NCI-H1092 (cell line): ENCODE measurements at regions not wholly inside any gene's neighbourhood (a gene's known extent, or its start where the extent isn't known, plus 50 kb on each side); places are given as distances from the start of the nearest gene placed in this dataset.
"Not testable (repeated sequence)": the region's sequence is repeated elsewhere in the genome, so short reads cannot be mapped to it uniquely, and the experiment has no call there.

Experiments used
- DNase-seq: peaks from one replicate; lab custom pipeline; 2025; lab: John Stamatoyannopoulos, UW

GRCh38 chr21:25240974-25241373 is 366.3 kb downstream of the MRPL39 start:
- DNase-seq, result no peak

DNA sequence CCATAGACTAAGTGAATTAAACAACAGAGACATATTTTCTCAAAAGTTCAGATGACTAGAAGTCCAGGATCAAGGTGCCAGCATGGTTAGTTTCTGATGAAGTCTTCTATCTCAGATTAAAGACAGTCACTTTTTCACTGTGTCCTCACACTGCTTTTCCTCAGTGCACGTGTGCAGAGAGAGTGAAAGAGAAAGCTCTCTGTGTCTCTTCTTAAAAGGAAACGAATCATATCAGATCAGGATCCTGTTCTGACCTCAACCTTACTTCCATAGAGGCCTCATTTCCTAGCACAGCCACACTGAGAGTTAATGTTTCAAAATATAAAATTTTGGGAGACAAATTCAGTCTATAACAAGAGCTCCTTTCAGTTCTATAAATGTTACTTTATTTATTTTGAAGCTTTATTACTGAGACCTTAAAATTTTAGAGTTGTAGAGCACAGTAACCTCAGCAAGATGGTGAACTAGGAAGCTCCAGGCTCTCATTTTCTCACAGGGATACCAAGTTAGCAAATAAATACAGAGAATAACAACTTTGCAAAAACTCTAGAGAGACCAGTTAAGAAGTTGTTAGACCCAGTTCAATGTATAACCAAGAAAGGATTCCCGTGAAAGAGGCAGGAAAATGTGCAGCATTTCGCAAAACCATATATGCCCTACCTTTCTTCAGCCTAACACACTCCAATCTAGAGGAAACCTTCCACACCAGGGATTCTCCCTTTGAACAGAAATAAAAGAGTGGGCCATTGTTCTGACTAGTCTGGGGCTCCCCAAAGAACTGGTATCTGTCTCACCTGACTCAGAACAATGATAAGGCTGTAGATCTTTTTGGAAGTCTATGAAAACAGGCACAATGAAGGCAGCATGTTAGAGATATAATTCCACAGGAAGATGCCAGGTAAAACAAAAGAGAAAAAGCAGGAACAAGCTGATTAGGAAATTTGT is 372.2 kb downstream of the MRPL39 start:
- no peak for DNase-seq

DNA sequence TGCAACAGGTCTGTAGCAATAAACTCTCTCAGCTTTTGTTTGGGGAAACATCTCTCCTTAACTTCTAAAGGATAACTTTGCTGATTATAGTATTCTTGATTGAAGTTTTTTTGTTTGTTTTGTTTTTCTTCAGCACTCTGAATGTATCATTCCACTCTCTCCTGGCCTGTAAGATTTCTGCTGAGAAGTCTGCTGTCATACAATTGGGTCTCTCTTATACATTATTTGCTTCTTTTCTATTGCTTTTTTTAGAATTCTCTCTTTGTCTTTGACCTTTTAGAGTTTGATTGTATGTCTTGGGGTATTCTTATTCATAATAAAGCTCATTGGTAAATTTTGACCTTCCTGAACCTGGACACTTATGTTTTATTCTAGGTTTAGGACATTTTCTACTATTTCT is 386.3 kb downstream of the MRPL39 start:
- DNase-seq, result no peak

- DNase-seq, result no peak
Measured at GRCh38 chr21:25220169-25220568, 387.1 kb downstream of the MRPL39 start.

- no peak for DNase-seq
Measured at GRCh38 chr21:25215698-25216384, 391.4 kb downstream of the MRPL39 start.

- no peak for DNase-seq
Measured at GRCh38 chr21:25214676-25215075, 392.6 kb downstream of the MRPL39 start.

DNA sequence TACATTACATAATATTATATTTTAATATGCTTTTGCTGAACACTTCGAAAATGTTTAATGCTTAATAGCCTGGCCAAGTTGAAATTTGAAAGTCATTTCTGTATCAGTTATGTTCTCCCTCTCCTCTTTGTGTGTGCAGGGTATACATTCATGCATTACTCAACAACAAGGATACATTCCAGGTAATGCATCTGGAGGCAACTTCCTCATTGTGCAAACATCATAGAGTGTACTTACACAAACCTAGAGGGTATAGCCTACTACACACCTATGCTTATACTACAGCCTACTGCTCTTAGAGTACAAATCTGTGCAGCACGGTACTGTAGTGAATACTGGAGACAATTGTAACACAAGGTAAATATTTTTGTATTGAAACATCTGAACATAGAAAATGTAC is 407.3 kb downstream of the MRPL39 start:
- DNase-seq, result no peak

- no peak for DNase-seq
Measured at GRCh38 chr21:25191141-25191540, 416.1 kb downstream of the MRPL39 start.

DNA sequence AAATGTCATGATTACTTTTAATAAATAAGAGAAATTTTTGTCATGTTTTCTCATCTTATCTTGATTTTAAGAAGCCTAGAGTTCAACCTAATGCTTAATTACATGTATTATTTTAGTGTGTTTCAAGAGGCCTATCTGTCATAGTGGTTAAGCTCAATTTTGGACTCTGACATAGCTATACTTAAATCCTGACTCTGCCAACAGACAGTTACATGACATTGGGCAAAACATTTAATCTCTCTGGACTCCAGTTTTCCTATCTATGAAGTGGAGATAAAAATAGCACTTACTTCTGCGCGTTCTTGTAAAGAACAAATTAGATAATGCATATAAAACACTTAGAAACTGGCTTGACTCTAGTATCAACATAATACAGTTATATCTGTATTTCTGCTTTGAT is 417.8 kb downstream of the MRPL39 start:
- no peak for DNase-seq

- DNase-seq, result no peak
Measured at GRCh38 chr21:25188677-25189079, 418.6 kb downstream of the MRPL39 start.

DNA sequence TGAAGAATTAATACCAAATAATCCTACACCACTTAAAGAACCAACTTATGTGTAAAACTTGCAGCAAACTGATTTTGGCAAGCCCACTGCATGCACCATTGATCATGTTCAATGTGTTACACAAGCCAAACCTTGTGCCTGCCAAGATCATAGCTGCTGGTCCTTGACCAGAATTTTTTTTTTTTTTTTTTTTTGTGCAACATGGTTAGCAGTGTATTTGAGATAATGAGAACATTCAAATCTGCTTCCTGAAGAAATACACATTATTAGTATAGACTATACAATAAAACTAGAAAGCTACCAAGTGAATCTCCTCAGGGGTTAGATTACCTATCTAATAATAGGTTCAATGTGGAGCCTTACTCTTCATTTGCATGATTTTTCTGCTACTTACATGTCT is 421.0 kb downstream of the MRPL39 start:
- no peak for DNase-seq

GRCh38 chr21:25183577-25183976 is 423.7 kb downstream of the MRPL39 start:
- DNase-seq, result no peak

- DNase-seq, result not testable (repeated sequence)
Measured at GRCh38 chr21:25181690-25182089, 425.6 kb downstream of the MRPL39 start.

DNA sequence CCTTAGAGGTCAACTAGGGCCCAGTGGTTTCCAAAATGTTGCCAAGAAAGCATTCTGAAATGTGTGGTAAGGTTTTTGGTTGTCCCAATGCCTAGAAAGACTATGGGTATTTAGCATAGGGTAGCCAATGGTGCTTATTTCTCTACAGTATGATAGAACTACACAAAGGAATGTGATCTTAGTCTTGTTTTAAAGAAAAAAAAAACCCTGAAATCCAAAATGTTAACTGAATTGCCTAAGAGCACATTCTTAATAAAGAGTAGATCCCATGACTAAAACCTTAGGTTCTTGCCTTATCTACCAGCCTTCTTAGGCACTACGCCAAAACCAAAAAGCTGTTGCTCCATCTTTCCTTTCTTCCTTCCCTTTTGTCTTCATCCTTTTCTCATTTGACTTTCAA is 428.2 kb downstream of the MRPL39 start:
- no peak for DNase-seq

DNA sequence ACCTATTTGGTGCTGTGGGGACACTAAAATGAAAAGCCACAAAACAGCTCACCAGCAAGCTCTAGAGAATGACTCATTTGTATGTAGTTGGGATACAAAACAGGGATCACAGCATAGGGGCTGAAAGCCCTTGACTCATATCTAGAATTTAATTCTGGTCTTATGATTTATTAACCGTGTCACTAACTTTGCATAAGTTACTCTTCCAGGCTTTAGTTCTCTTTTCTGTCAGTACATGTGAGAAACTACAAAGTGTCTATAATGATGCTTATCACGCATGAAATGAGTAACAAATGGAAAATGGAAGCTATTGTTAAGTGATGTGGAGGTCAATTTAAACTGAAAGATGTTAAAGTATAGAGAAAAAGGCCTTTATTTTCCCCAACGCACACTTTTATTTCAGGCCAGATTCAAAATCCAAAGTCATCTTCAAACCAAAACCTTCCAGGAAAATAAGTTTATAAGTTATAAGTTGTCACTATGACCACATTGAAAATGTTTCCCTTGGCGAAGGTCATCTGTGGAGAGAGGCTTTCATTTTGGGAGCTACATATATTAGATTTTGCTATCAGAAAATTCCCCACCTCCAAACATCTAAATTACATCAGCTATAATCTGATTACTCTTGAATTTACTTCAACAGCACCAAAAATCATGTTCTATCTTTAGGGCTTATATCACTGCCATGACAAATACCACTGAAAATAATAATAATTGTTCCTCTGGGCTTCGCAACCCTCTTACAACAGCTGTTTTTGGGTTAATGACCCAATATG is 430.5 kb downstream of the MRPL39 start:
- no peak for DNase-seq

GRCh38 chr21:25175938-25176337 is 431.3 kb downstream of the MRPL39 start:
- DNase-seq, result no peak

- DNase-seq, result no peak
Measured at GRCh38 chr21:25171438-25171837, 435.8 kb downstream of the MRPL39 start.

DNA sequence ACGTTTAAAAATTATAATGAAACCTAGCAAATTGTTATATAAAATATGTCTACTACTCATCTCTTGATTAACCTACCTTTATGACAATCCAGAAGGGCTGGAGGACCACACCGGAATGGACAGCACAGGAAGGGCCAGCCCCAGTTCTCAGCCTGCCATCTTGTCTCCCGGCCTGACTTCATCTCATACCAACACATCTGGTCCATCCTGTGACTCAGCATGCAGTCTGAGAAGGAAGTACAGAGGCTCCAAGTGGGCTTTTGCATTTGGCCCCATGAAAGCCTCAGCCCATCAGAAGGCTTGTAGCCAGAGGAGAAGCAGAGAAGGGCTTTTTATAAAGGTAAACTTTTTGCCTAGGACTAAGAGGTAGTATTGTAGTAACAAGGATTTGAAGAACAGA is 436.6 kb downstream of the MRPL39 start:
- DNase-seq, result no peak

DNA sequence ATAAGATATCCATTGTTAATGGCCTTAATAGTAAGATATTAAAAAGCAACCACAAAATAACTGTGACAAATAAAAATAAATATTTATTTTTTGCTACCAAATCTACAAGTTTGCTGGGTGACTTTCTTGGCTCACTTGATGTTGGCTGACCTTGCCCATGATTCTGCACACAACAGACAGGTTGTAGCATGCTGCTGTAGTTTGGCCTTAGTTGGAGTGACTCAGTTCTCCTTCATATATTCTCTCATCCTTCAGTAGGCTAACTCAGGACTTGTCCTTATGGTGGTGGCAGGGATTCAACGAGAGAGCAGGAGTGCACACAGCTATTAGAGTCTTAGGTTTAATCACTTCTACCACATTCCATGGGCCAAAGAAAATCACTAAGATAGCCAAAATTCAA is 437.9 kb downstream of the MRPL39 start:
- DNase-seq, result no peak

GRCh38 chr21:25166904-25167303 is 440.4 kb downstream of the MRPL39 start:
- not testable (repeated sequence) for DNase-seq

- DNase-seq, result no peak
Measured at GRCh38 chr21:25161571-25161970, 445.7 kb downstream of the MRPL39 start.

DNA sequence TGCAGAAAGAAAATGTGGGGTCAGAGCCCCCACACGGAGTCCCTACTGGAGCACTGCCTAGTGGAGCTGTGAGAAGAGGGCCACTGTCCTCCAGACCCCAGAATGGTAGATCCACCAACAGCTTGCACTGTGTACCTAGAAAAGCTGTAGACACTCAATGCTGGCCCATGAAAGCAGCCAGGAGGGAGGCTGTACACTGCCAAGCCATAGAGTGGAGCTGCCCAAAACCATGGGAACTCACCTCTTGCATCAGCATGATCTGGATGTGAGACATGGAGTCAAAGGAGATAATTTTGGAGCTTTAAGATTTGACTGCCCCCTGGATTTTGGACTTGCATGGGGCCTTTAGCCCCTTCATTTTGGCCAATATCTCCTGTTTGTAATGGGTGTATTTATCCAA is 452.3 kb downstream of the MRPL39 start:
- DNase-seq, result not testable (repeated sequence)

DNA sequence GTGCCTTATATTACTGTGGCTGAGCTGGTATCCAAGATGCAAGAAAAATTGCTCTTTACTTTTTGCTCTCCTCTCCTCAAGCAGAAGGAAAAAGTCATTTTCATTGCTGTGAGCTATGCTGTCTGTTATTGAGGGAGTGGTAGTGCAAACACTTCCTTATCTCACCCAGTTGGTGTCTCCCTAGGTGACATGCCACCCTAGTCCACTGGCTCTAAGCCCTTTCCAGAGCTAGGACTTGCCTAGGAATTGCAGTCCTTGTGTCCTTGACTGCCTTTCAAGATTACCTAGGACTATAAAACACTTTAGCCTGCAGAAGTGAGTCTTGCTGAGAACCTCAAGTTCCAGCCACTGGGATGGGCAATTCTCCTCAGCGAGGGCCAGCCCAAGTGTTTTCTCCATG is 458.3 kb downstream of the MRPL39 start:
- no peak for DNase-seq
